Ammon's horn (tissue), 1 donor: ENCODE measurements at regions not wholly inside any gene's neighbourhood (a gene's known extent, or its start where the extent isn't known, plus 50 kb on each side); places are given as distances from the start of the nearest gene placed in this dataset.
"Not testable (repeated sequence)": the region's sequence is repeated elsewhere in the genome, so short reads cannot be mapped to it uniquely, and the experiment has no call there.

Experiments
- DNase-seq: peaks from one replicate; pipeline ENCODE4 v3.0.0-alpha.2; 2016; ENCODE audit warnings: low spot score

DNA sequence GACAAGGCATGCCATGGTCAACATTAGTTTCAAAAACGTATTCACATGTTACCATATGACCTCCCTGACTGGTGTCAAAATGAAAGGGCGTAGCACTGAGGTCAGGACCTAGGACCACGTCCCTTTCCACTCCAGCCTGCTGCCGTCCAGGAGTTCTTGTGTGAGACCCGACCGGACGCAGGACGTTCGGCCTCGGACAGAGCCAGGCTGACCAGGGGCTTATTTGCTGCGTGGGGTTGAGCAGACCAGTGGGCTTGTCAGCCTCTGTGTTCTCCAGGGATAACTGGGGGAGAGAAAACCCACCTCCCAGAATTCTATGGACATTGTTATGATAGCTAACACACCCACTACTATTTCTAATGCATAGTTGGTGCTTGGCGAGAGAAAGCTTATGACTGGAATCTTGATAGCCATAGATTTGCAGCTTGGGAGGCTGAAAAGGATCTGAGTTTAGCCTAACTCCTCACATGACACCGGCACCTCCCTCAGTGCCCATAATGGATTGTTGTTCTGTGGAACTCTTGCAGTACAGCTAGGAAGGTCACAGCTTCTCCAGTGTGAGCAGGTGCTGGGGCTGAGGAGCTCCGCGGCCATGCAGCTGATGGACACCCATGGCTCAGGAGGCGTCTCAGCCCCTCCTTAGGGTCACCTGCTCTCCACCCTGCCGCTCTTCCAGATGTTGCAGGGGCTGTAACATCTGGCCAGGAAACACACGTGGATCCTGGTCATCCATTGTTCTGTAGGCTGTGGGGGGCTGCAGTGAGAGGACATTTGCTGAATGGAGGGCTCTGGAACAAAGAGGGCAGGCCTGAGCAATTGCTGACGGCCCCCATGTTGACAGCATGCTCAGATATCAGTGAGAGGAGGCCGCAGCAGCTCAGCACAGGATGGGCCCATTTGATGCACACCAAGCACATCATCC lies 368.4 kb downstream of the IRX2 start:
- no peak for DNase-seq

DNA sequence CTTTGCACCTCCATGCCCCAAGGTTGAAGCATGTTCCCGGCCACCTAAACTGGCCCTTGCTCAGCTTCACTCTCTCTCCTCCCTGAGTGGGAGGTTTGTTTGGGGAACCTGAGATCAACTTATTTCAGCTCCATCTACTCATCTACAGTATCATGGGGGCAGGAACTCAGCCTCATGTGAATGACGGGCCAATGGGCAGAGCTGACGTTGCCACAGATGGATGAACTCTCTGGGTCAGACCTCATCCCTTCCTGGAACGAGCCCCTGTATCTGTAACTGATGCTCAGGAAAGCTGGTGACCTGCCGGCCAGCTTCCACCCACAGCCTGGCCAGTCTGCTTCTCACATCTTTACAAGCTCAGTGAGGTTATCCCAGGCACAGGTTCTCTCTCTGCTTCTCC lies 369.6 kb downstream of the IRX2 start:
- DNase-seq: no peak

DNA sequence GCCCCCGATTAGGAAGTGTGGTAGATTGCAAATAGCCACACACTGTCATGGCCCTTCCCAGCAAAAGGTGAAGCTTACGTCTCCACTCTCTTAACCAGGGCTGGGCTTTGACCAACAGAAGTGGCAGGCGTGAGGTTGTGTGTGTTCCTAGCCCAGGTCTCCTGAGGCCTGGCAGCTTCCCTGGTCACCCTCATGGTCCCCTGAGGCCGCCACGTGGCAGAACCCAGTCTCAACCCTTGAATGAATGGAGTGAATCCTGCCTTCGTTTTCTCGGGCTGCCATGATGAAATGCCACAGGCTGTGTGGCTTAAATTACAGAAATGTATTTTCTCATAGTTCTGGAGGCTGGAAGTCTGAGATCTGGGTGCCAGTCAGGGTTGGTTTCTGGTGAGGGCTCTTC lies 370.4 kb downstream of the IRX2 start:
- no peak for DNase-seq

DNA sequence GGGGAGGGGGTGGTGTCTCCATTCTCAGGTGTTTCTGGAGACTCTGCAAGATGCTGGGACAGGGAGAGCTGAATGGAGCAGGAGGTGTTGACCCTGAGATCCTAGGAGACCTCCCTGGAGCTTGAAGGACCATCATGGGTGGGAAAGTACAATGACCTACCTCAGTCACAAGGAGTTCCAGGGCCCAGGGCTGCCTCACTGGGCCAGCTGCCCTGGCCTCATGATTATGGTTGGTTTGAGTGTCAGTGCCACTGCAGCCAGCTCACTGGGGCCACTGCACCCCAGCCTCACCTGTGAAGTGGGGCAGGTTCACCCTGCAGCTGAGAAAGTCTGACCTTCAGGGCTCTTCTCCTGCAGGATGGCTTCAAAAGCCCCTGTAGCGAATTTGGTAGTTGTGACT lies 372.5 kb downstream of the IRX2 start:
- no peak for DNase-seq

DNA sequence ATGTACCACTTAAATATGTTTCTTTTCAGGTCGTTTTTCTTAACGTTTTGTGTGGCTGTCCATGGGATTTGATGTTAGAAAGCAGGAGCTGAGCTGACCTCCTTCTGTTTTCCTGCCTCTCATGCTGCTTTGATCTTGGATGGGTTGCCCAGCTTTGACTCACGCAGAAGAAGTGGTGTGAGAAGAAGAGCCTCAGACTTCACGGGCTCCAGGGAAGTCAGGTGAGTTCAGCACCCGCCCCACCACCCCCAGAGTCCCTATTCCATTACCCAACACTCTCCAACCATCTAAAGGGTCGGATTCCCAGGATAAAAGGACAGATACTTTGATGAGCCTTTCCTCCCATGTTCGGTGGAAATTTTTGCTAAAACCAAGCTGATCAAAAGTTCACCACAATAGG lies 373.4 kb downstream of the IRX2 start:
- no peak for DNase-seq

DNA sequence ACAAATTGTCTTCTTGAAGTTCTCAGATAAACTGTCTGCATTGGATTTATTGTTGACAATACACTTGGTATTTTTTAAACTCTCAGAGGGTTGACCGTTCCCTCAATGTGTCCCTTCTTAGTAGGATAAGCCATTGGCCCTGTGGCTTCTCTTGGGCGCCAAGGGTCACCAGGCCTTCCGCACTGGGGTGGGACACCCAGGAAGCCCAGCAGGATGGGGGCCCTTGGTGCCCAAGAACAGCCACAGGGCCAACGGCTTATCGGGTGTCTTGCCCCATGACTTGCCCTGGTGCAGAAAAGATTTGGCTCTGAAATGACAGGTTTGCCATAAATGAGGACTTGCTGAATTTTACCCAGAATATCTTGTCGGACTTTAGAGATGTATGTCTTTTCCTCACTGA lies 375.0 kb downstream of the IRX2 start:
- DNase-seq: no peak

DNA sequence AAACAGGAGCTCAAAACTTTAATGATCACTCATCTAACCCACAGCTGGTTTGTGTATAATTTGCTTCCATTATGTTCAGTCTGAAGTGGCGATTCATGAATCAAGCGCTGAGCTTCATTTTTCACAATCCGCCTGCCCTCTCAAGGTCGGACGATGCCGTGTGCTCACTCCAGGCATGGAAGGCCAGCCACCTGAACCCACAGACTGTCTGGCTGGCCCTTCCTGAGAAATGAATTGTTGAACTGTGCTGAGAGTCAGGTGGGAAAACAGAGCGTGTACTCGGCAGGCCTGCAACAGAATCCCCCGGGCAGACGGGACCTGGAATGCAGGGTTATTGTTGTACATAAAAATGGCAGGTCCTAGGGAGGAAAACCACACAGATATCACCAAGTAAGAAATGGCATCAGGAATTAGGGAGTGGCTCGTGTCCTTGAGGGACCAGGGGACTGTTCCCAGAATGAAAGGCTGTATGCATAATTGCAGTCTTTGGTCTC lies 375.7 kb downstream of the IRX2 start:
- DNase-seq: no peak

DNA sequence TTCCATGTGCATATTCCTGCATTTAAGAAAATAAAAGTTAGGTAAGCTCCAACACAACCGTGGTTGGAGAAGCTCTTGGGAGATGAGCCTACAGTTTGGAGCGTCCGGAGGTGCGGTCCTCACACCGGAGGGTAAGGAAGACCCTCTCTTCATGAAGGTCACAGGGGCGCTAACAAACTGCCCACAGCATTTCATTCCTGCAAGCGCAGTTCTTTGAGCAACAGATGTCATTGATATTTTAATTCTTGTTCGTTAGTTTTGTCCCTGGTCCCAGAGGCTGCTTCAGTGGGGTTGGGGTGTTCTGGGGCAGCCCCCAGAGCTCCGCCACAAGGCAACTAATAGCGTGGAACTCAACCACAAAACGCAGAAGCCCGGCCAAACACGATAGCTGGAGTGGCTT lies 376.2 kb downstream of the IRX2 start:
- DNase-seq: no peak

DNA sequence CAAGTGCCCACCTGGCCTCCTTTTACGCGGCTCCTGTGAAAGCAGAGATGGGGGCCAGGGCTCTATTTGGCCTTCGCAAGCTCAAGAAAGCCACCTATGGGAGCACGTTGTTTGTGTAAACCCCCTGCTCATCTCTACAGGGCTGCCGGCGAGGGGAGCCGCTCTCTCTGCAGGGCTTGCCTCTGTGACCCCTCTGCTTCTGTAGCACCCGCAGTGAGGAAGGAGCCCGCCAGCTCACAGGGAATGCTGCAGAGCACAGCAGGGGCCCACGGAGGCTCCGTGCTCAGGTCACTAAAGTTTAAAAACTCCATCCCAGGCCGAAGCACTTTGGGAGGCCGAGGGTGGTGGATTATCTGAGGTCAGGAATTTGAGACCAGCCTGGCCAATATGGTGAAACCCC lies 376.8 kb downstream of the IRX2 start:
- no peak for DNase-seq

DNA sequence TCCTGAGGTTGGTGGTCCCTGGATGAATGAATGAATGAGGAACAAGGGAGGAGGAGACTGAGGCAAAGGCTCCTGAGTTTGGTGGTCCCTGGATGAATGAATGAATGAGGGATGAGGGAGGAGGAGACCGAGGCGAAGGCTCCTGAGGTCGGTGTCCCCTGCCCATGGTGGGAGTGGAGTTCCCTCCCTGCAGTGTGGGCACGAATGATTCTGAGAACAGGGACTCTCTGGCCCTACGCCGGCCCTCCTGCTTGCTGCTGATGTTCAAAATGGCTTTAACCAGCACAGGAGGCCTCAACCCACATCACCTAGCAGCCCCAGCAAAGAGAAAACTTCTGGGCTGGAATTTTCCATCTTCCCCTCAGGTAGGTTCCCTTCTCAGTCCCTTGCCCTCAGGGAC lies 377.8 kb downstream of the IRX2 start:
- no peak for DNase-seq

DNA sequence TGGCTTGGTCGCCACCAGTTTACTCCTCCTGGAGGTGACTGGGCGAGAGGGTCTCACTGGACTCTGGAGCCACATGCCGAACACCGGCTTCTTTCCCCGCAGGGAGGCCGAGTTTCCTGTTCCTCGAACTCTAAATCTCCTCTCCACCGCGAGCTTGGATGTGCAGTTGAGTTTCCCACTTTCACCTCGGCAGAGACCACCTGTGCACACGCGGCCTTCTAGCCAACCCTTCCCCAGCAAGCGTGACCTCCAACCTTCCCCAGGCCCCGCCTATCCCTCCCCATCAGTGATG lies 380.1 kb downstream of the IRX2 start:
- DNase-seq: no peak

DNA sequence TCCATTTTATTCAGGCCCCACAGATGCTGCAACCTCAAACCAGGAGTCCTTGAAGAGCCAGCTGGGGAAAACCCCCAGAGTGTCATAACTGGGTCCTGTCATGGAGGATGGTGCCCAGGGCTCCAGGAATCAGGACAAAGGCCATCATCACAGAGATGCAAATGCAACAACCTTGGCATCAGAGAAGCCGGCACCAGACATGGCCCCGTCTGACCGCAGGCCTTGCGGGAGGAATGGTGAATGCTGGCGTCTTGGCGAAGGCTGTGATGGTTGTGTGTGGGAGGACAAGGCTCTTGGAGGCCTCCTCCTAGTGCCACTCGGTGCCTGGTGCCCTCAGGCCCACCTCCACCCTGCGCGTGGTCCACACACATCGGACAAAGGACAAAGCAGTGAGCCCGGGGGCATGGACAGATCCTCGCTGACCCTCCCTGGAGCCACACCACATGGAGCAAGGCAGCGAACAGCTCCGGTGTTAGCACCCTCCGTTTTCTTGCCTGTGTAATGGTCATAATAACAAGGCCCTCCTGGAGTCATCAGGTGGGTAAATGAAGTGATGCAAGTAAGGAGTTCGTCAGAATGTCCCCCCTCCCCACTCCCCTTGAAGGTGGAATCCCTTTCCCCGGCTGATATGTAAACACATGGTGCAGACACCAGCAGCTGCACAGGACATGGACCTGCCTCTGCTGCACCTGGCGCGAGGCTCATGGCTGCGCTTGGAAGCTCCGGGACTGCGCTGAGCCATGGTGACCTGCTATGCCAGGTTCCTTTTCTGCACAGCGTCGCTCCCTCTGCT lies 380.7 kb downstream of the IRX2 start:
- DNase-seq: no peak

DNA sequence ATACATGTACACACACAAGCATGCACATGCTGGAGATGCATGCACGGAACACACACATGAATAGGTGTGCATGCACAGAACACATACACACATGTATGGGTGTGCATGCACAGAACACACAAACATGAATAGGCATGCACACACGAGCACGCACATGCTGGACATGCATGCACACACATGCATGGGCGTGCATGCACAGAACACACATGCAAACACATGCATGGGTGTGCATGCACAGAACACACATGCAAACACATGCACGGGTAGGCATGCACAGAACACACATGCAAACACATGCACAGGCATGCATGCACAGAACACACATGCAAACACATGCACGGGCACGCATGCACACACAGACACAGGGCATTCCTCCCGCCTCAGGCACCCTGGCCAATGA lies 382.3 kb downstream of the IRX2 start:
- DNase-seq: no peak

DNA sequence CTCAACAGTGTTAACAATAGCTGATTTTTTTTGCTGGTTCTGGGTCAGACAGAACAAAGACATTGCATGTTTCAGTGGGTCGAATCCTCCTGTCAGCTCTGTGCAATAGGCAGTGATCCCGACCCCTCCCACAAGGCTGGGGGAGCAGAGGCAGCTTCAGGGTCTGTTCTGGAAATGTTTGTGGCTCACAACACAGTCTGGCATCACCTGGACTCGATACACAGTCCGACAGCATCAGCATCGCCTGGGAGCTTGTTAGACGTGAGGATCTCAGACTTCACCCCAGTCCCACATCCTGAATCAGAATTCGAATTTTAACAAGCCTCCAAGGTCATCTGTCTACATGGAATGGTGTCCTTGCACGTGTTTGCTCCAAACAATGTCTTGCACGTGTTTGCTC lies 384.7 kb downstream of the IRX2 start:
- no peak for DNase-seq

DNA sequence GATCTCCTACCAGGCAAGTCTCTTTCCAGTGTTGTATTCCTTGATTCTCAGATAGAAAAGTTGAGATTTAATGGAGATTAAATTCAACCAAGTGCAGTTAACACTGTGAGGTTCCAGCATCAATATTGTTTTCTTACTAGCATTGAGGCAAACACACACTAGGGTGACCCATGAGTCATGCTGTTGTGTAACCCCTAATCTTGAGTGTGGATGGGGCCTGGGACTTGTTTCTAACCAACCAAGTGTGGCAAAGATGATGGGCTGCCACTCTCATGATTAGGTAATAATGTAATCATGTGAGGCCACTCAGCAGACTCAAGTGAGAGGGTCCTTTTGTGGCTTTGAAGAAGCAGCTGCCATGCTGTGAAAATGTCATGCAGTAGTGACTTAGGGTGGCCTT lies 394.2 kb downstream of the IRX2 start:
- DNase-seq: no peak

DNA sequence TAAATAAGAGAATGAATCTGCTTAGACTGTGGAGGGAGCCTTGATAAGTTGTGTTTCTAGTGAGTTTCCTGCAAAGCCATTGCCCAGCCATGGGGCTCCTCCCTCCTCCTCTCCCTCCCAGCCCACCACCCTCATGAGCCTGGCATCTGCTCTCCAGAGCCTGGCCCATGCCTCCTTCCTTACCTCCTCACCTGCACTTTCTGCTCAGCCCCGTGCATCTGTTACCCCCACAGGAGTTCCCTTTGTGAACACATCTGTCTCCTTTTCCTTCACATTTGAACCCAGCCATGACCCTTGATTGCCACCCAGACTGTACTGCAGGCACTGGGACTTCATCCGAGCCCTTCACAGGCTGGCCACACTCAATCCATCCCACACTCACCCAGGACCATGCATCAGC lies 395.6 kb downstream of the IRX2 start:
- DNase-seq: no peak

DNA sequence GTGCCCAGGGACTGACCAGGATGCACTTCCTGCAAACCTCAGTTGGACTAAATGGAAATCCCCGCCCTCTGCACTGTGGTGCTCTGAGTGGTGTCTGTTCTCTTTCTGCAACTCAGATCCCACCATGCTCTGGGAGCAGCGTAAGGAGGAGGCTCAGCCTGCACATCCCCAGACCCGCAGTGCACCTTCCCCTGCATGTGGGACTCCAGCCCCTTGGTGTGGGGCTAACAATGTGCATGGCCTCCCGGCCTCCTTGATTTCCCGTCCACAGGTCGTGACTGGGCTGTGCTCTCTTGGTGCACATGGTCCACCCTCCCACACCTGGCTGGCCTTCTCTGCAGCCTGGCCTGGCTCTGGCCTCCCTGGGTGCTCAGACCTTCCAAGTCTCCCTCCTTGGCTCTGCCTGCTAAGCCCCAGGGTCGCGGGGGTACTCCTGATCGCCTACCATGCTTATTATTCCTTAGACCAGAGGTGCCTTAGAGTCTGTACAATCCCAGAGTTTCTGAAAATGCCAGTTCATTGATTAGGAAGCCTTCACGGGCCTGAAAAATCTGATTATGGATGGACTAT lies 397.5 kb downstream of the IRX2 start:
- DNase-seq: no peak

DNA sequence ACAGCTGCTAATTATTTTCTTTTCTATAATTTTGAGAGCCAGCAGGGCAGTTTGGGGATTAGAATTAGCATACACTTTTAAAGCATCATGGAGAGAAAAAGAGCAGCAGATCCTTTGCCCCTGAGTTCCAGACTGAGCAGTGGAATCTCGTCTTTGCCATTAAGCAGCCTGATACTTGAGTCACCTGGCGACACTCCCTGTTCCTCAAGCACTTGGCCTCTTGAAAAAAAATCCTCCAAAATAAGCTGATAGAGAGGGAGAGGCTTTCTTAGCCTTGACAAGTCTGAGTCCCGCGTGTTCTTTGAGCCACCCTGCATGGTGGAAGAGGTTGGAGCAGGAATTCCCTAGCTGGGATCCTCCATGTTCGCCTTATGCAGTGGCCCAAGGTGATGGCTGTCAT lies 398.3 kb downstream of the IRX2 start:
- DNase-seq: no peak

DNA sequence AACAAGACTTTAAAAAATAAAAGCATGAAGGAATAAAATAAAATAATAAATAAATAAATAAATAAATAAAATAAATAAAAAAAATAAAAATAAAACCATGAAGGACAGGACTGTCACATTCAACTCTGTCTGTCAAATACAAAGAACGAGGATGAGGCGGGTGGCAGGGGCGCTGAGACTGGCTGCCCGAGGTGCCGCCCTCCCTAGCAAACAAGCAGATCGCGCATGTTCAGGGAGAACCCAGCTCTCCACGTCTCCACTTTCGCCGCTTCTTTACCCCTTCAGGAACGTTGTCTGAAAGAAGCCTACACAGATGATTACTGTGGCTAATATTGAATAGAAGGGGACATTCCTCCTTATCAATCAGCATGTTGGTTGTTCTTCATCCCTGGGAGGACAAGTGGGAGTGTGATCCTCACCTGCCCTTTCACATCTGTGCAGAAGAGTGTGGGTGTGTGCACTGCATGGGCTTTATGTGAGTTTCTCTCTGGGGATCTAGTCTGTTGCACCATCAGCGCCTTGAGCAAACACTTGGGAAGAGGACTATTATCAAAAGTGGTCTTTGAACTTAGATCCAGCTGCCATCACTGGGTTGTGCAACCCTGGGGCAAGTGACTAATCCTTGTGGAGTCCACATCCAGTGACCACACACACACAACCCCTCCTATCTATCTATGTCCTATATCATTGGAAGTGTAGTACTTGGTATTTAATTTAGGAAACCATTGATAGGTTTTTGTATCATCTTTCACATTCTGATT lies 399.2 kb downstream of the IRX2 start:
- DNase-seq: no peak

DNA sequence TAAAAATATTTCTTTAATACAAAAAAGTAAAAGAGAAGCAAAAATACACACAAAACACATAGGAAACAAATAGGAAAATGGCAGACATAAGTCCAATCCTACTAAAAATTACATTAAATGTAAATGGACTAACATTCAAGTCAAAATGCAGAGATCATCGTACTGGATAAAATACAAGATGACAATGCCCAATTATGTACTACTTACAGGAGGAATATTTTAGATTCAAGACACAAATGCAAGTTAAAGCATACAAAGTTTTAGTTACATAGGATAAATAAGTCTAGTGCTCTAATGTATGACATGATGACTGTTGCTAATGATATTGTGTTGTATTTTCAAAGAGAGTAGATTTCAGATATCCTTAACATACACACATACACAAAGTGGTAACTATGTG lies 401.7 kb downstream of the IRX2 start:
- DNase-seq: not testable (repeated sequence)

DNA sequence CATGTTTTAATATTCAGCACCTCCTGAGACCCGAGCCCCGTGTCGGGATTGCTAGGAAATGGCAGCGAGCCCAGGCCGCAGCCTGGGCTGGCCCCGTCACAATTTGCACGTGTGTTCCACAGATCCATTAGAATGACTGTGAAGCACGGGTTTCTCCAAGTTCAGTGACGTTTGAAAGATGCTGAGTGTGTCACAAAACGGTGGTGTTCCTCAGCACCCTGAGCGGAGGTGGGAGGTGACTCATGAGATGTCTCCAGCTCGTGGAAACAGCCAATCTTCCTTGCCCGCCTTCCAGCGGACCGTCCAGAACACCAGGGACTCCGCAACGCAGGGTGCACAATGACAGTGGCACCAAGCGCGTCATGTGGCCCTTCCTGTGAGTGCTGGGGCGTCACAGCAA lies 412.8 kb downstream of the IRX2 start:
- no peak for DNase-seq

DNA sequence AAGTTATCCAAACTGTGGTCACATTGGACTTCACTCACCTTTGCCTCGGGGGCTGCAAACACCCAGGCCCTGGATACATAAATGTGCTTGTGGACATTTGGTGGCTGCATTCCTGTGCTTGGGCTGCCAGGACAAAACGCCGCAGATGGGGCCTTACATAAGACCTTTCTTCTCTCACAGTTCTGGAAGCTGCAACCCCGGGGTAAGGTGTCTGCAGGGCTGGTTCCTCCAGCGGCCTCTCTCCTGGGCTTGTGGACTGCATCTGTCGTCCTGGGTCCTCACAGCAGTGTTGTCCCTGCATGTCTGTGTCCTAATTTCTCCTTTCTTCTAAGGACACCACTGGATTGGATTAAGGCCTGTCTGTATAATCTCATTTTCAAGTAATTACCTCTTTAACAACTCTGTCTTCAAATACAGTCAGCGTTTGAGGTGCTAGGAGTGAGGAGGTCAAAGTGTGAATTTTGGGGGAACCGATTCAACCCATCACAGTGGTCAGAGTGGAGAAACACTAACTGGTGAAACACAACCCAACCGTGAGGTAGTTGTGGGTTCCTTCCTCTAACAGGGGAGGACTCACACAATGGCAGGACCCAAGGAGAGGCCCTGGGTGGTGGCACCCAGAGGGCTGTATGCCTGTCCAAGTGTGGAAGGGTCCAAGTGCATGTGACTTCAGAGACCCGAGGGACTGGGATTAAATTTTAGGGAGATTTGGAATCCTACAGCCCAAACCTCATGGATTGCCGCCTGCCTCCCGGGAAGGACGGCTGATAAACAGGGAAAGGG lies 415.6 kb downstream of the IRX2 start:
- DNase-seq: no peak
